GM18951 (cell line): ENCODE measurements at regions not wholly inside any gene's neighbourhood (a gene's known extent, or its start where the extent isn't known, plus 50 kb on each side); places are given as distances from the start of the nearest gene placed in this dataset.

ENCODE experiments used
- POLR2A ChIP-seq: IDR thresholded peaks from 4 replicates; pipeline ENCODE4 v1.6.1; 2011; ENCODE audit warnings: mild to moderate bottlenecking; ENCODE audit not compliant: insufficient read length, insufficient read depth; ENCODE audit errors: extremely low read depth
- in situ Hi-C: fragments of 300-500 bp; cut with MboI; formaldehyde crosslinking; loops from one replicate; pipeline ENCODE4 v1.12.0; 2022; ENCODE audit warnings: low sequenced_read_pairs, mixed read lengths, inconsistent platforms; ENCODE audit not compliant: unreplicated experiment

DNA sequence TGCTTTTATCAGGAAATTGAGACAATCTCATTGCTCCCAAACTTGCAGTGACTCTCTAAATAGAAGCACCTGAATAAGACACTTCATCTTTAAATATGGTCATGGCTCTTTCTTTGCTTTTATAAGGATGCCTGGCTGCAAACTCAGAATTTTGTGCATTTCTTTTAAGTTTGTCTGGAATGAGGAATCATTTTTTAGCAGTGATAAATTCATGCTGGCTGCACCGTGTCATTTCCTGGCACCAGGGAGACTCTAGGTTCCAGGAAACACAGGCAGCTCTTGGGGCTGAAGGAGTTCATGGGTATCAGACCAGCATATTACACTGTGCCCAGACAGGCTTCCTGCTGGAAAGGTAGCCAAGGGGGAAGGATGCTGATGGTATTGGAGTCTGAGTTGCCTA, 109.9 kb downstream of the NUDT12 start:
- in situ Hi-C loops = no loop called here
- TF ChIP-seq POLR2A = no peak

DNA sequence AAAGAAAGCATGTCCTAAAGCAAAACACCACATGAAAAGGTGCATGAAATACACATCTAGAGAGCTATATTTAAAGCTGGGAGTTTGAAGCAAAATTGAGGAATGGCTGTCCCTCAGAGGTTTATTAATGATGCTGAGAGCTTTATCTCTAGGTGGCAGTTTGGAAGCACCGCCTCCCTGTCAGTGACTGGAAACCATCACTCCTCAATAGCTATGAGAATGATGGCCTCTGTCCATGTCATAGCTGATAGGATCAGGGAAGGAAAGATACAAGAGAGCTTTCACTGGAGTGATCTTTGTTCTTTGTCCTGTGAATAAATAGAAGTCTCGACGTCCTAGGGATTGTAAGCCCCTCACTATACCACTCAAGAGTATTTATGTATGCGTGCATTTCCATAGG, 110.5 kb downstream of the NUDT12 start:
- in situ Hi-C loops = no loop called here
- TF ChIP-seq POLR2A = no peak

GRCh38 chr5:103451261-103451660, 111.3 kb downstream of the NUDT12 start:
- in situ Hi-C loops = no loop called here
- TF ChIP-seq POLR2A = no peak

GRCh38 chr5:103450333-103451061, 112.1 kb downstream of the NUDT12 start:
- in situ Hi-C loops = no loop called here
- no peak for TF ChIP-seq POLR2A

GRCh38 chr5:103446813-103447212, 115.8 kb downstream of the NUDT12 start:
- in situ Hi-C loops = no loop called here
- TF ChIP-seq POLR2A = no peak

GRCh38 chr5:103445426-103446035, 117.1 kb downstream of the NUDT12 start:
- TF ChIP-seq POLR2A = no peak

GRCh38 chr5:103444333-103445038, 118.1 kb downstream of the NUDT12 start:
- no peak for TF ChIP-seq POLR2A
- in situ Hi-C loops = no loop called here

More at GRCh38 chr5:103445426-103446035, 117.1 kb downstream of the NUDT12 start:
- in situ Hi-C loops = no loop called here

GRCh38 chr5:103442750-103443149, 119.8 kb downstream of the NUDT12 start:
- no peak for TF ChIP-seq POLR2A
- in situ Hi-C loops = no loop called here

- no peak for TF ChIP-seq POLR2A
- in situ Hi-C loops = no loop called here
Observed at GRCh38 chr5:103441523-103441922, 121.1 kb downstream of the NUDT12 start.

- TF ChIP-seq POLR2A = no peak
- in situ Hi-C loops = no loop called here
Observed at GRCh38 chr5:103439007-103439406, 123.6 kb downstream of the NUDT12 start.

DNA sequence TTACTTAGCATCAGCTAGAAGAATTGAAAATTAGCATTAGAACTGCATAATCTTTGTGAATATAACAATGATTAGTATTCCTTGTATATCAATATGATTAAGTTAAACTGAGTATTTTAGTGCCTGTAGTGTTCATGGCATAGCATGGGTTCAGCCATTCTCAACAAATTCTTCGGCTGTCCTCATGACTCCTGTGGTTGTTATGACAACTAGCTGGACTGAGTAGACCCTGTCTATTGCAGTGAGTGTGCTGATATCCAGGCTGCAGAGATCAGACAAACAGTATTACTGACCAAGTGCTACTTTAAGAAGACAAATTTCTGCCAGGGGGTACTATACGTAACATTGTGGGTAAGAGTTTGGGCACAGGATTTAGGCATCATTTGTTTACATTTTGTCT, 125.9 kb downstream of the NUDT12 start:
- TF ChIP-seq POLR2A = no peak
- in situ Hi-C loops = no loop called here

- TF ChIP-seq POLR2A = no peak
- in situ Hi-C loops = no loop called here
Observed at GRCh38 chr5:103436112-103436511, 126.5 kb downstream of the NUDT12 start.

DNA sequence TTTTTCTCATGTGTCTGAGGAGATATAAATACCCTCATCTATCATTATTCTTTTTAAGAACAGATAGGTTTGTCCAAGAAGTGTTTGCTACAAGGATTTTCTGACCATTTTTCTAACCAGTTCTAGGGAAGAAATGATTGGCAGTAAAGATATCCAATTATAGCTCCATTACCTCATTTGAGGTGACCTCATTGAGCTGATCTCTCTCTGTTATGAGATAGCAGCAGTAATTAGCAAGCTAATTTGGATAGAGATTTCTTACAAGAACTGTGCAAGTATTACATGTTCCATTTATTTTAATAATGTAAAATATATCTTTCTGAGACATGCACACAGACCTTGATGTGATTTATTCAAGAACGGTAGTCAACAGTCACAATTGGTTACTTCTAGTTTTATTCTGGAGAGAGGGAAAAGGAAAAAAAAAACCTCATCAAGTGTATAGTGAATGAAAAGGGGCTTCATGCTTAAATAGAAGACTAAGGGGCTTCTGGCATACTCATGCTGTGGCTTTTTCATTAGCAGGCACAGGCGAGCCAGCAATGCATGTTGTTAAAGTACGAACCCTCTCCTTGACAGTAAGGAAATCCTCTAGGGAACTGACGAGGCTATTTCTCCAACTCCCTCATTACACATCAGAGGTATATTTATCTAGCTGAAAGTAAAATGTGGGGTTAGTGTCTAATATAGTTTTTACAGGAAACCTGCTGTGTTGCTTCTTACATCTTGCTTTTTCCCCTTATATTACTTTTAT, 127.3 kb downstream of the NUDT12 start:
- no peak for TF ChIP-seq POLR2A
- in situ Hi-C loops = no loop called here
